ENCODE measurements at regions not wholly inside any gene's neighbourhood (a gene's known extent, or its start where the extent isn't known, plus 50 kb on each side); places are given as distances from the start of the nearest gene placed in this dataset.

- TF ChIP-seq CTCF (IDR thresholded peaks at IDR 0.05) = no peak
- no peak for TF ChIP-seq EP300 (IDR thresholded peaks at IDR 0.05)
- TF ChIP-seq POLR2A (IDR thresholded peaks at IDR 0.05) = no peak
Measured at GRCh38 chr5:26278078-26278477, 760.3 kb downstream of the CDH9 start.

Measured in sigmoid colon (tissue), 4 donors.